Midbrain (tissue), 1 donor: ENCODE measurements at regions not wholly inside any gene's neighbourhood (a gene's known extent, or its start where the extent isn't known, plus 50 kb on each side); places are given as distances from the start of the nearest gene placed in this dataset.

ENCODE experiments used
- DNase-seq: peaks from one replicate; lab custom pipeline; 2025; lab: John Stamatoyannopoulos, UW

GRCh38 chr9:106324053-106324585 is 538.8 kb upstream of the ZNF462 start:
- DNase-seq = no peak

- peak; percentile 36 for DNase-seq
These were observed 538.2 kb upstream of the ZNF462 start for GRCh38 chr9:106324591-106325280.

GRCh38 chr9:106326493-106326892 is 536.5 kb upstream of the ZNF462 start:
- DNase-seq = no peak

GRCh38 chr9:106333481-106333880 is 529.5 kb upstream of the ZNF462 start:
- no peak for DNase-seq

GRCh38 chr9:106334081-106334480 is 528.9 kb upstream of the ZNF462 start:
- DNase-seq = no peak

- no peak for DNase-seq
These were observed 523.1 kb upstream of the ZNF462 start for GRCh38 chr9:106339882-106340281.

- no peak for DNase-seq
These were observed 512.2 kb upstream of the ZNF462 start for GRCh38 chr9:106350777-106351176.

- DNase-seq = no peak
These were observed 506.0 kb upstream of the ZNF462 start for GRCh38 chr9:106356924-106357323.

GRCh38 chr9:106358331-106358730 is 504.6 kb upstream of the ZNF462 start:
- DNase-seq = no peak

- no peak for DNase-seq
These were observed 486.3 kb upstream of the ZNF462 start for GRCh38 chr9:106376689-106377088.

GRCh38 chr9:106383072-106383471 is 479.9 kb upstream of the ZNF462 start:
- DNase-seq = no peak

GRCh38 chr9:106387965-106388364 is 475.0 kb upstream of the ZNF462 start:
- DNase-seq = no peak

- DNase-seq = no peak
These were observed 469.7 kb upstream of the ZNF462 start for GRCh38 chr9:106393226-106393625.

- no peak for DNase-seq
These were observed 462.8 kb upstream of the ZNF462 start for GRCh38 chr9:106400170-106400569.

GRCh38 chr9:106400950-106401349 is 462.0 kb upstream of the ZNF462 start:
- no peak for DNase-seq

GRCh38 chr9:106403081-106403480 is 459.9 kb upstream of the ZNF462 start:
- no peak for DNase-seq

- no peak for DNase-seq
These were observed 458.8 kb upstream of the ZNF462 start for GRCh38 chr9:106404137-106404536.

GRCh38 chr9:106405871-106406435 is 457.0 kb upstream of the ZNF462 start:
- no peak for DNase-seq

GRCh38 chr9:106414042-106414441 is 448.9 kb upstream of the ZNF462 start:
- DNase-seq = no peak

GRCh38 chr9:106417685-106418084 is 445.3 kb upstream of the ZNF462 start:
- no peak for DNase-seq

- DNase-seq = no peak
These were observed 443.1 kb upstream of the ZNF462 start for GRCh38 chr9:106419829-106420228.

GRCh38 chr9:106420511-106420944 is 442.4 kb upstream of the ZNF462 start:
- DNase-seq = no peak

GRCh38 chr9:106421772-106422171 is 441.2 kb upstream of the ZNF462 start:
- no peak for DNase-seq

GRCh38 chr9:106423575-106423974 is 439.4 kb upstream of the ZNF462 start:
- no peak for DNase-seq
